HG03354 (cell line): ENCODE measurements at regions not wholly inside any gene's neighbourhood (a gene's known extent, or its start where the extent isn't known, plus 50 kb on each side); places are given as distances from the start of the nearest gene placed in this dataset.
"Not testable (repeated sequence)": the region's sequence is repeated elsewhere in the genome, so short reads cannot be mapped to it uniquely, and the experiment has no call there.

Source experiments
- ATAC-seq: cut with Tn5 transposase; IDR thresholded peaks from one replicate; pipeline ENCODE4 v1.9.1; 2021; ENCODE audit warnings: mild to moderate bottlenecking; ENCODE audit not compliant: unreplicated experiment, poor library complexity, severe bottlenecking

DNA sequence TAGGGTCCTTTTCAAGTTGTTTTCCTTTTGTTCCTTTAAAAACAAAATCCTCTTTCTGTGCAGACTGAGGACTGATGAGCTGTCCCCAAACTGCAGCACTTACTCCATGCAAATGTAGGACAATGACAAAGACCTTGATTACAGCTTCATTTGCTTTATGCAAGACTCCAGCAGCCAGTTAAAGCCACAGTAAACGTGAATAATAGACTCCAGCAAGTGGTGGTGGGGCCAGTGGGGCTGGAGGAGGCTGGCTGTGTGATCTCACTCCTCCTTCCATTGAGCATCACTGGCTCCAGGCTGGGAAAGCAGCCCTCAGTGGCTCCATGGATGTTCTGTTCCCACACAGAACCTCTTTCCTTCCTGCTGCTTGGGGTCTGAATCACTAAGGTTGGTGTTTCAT is 306.0 kb upstream of the CELF4 start:
- ATAC-seq = no peak

DNA sequence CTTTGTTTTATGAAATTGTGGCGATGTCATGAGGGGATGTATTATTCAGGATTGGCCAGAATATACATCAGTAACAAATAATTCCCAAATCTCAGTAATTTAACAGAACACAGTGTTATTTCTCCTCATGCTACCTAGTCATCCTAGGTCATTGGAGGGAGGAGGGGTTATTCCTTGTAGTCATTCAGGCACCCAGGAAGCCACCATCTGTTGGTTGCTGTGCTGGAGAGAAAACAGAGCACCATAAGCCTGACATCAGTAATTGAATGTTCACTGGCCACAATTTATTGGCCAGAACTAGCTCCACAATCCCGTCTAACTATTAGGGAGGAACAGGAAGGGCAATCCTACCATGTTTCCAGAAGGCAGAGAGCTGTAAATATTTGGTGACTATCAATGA is 303.5 kb upstream of the CELF4 start:
- ATAC-seq = no peak

DNA sequence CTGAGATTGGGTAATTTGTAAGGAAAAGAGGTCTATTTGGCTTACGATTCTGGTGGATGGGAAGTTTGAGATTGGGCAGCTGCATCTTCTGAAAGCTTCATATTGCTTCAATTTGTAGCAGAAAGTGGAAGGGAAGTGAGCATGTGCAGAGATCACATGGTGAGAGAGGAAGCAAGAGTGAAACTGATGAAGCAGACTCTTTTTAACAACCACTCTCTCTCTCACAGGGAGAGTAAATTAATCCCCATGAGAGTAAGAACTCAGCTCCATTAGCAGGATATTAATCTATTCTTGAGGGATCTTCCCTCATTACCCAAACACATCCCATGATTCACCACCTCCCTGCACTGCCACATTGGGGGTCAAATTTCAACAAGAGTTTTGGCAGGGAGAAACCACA is 298.5 kb upstream of the CELF4 start:
- ATAC-seq = no peak

GRCh38 chr18:37861981-37862380 is 296.4 kb upstream of the CELF4 start:
- ATAC-seq = no peak

DNA sequence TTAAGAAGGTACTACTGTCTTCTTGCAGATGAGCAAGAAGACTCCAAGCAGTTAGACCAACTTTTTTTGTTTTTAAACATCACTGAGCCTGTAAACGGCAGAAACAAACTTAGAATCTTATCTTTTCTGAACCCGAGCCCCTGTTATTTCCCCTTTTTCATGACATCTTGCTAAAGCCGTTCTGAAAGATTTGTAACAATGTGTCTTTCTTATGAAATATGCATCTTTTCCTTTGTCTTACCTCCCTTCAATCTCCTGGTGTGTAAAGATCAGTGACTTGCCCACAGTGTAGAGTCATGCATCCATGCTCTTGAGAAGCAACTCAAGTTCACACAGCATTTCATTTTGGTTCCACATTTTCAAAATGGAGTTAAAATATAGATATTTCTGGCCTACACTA is 288.8 kb upstream of the CELF4 start:
- no peak for ATAC-seq

- no peak for ATAC-seq
Measured at GRCh38 chr18:37853706-37854105, 288.1 kb upstream of the CELF4 start.

DNA sequence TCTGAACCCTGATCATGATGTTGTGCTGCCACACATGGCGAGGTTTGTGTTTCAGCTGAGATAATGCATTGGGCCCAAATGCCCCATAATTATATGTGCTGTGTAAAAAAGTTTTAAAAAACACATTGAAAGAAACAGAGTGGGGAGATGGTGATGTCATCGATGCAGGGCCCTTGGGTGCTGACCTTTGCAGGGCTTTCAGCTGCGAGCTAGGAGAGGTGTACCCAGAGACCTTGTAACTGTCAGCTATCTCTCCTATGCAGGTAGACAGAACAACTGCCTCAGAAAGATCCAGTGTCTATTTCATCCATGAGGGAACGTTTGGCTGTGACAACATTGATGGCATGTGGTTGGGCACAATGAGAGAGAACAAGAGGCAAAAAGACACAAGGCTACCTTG is 286.9 kb upstream of the CELF4 start:
- ATAC-seq = no peak

DNA sequence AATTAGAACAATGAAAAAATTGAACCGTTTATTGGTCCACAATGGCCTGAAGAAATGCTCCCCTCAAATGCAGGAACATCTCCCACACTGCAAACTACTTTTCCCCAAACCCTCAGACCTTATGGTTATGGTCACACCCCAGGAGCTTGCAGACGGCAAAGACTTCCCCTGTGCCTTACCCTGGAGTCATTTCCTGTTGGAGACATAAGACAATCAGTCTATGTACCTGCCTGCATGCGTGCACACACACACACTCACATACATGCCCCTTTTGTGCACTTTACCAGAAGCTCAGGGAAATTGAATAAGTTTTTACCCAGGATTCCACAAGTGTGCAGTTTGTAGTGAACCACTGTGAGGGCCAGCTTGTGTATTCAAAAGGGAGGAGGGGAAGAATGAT is 281.9 kb upstream of the CELF4 start:
- ATAC-seq = no peak

GRCh38 chr18:37846996-37847395 is 281.4 kb upstream of the CELF4 start:
- ATAC-seq = no peak

DNA sequence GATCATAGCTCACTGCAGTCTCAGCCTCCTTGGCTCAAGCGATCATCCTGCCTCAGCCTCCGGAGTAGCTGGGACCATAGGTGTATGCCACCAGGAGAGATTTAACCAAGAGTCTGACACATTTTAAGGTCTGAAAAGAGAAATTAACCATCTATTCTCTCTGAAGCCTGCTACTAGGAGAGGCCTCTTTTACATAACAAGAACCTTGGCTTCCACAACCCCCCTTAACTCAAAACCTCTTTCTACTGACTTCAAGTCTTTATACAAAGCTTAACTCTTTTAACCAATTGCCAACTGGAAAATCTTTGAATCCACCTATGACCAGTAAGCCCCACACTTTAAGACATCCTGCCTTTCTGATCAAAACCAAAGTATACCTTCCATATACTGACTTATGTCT is 279.9 kb upstream of the CELF4 start:
- ATAC-seq = no peak

GRCh38 chr18:37844209-37844970 is 278.8 kb upstream of the CELF4 start:
- no peak for ATAC-seq

DNA sequence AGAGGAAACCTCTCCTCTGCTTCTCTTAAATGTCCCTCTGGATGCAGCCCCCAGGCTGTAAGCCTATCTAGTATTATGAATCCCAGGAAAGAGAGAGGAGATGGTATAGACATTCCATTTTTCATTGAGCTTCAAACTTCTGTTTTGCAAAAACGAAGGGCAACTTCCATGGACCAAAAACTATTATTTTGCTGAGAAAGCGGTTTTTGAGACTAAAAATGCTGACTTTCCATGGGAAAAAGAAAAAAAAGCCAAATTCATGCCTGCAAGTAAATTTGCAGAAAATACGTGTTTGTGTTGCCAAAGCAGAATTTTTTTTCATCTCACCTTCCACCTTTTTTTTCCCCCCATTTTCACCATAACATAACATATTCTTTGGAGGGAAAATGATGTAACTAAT is 272.5 kb upstream of the CELF4 start:
- no peak for ATAC-seq

DNA sequence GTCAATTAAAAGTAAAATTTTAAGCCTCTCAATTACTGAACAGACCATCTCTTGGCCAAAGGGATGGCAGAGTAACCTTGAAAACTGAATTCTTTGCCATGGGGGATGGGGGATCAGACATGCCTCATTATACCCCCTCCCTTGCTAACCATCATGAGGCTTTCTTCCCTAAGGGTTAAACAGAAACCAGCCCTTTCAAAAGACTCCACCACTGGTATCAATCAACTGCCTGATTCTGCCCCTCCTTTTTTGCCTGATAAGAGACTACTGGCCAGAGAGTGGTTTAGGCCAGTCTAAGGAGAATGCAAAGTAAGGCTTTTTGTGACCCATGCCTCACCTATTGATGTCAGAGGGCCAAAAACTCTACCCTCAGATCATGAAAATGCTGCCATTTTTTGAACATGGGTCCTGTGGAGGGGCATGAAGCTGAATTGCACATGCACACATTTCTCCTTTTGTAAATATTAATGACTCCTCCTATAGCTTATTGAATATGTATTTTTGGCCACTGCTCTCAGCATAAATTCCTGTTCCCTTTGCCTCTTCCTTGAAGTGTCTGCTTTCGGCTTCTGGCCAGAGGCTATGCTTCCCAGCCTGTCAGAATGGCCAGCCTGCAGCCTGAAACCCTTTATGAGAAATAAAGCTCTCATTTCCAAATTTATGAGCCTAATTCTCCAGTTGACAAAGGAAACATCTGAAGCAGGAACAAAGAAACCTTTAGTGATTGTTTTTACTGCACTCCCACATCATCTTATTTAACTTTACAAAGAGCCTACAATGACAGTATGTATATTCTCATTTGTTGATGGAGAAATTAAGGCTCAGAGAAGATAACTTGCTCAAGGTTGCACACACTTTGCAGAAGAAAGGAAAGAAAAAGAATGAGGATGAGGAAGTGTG is 270.7 kb upstream of the CELF4 start:
- ATAC-seq = no peak

GRCh38 chr18:37832010-37832695 is 266.6 kb upstream of the CELF4 start:
- ATAC-seq = not testable (repeated sequence)

GRCh38 chr18:37812961-37813360 is 247.4 kb upstream of the CELF4 start:
- no peak for ATAC-seq

DNA sequence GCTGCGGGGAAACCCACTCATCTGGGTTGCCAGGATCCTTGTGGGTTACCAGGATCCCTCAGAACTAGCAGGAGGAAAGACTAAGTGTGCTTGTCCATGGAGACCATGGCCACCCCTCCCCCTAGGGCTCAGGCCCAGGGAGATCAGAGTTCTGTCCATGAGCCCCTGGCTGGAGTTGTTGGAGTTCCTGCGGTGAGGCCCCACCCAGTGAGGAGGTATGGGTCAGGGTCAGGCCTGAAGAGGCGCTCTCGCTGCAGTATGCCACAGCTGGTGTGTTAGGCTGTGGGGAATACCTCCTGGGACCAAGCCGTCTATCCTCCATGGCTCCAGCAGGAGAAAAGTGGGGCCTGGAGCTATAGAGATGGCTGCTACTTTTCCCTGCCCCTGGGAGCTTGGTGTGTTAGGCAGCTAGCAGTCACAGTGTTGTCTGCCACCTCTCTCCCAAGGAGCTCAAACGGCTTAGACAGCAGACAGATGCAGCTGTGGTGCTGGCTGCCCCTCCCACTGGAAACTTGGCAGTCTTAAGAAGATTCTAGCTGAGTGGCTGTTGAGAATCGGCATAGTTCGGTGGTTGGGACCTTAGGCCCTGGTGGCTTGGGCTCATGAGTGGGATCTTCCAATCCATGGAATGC is 240.3 kb upstream of the CELF4 start:
- ATAC-seq = no peak

DNA sequence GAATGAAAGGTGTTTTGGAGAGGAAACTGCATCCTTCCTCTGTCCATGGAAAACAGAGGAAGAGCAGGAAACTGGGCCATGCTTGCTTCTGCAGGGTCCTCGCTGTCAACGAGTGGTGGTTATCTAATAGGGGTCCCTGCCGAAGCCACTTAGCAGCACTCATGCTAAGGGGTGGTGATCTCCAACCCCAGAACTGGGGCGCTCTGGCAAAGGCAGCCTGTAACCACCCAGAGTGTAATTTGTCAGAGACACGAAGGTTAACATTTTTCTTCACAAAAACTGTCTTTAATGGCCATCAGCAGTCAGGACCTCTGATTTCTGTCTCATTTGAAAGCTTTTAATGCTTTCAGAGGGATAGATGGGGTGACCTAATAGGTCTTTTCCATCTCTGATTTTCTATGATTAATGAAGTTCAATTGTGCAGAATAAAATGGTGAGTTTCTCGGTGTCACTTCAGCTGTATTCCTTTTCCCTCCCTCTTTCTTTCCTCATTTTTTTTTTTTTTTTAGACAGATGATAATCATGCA is 231.3 kb upstream of the CELF4 start:
- ATAC-seq = no peak

- ATAC-seq = no peak
Measured at GRCh38 chr18:37787452-37787851, 221.9 kb upstream of the CELF4 start.

GRCh38 chr18:37783771-37784170 is 218.2 kb upstream of the CELF4 start:
- no peak for ATAC-seq

DNA sequence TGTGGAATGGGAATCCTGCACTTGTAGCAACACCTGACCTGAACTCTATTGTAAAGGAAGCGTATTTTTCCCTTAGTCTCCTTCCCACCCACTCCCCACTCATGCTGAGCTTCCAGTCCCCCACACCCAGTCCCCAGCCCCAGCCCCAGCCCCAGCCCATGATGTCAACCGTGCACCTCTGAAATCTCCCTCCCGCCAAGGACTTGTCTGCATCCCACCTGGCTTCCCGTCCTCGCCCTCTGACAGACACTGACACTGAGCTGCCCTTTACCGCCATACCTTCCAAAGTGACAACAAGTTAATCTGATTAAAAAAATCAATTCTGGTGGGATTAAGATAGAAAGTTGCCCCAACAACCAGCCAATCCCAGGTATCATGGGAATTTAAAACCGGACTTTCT is 213.6 kb upstream of the CELF4 start:
- ATAC-seq = no peak
